Aorta (tissue), 5 donors: ENCODE measurements at regions not wholly inside any gene's neighbourhood (a gene's known extent, or its start where the extent isn't known, plus 50 kb on each side); places are given as distances from the start of the nearest gene placed in this dataset.

ENCODE experiments used
- ATAC-seq: fragments of 200-7000 bp; cut with Tn5 transposase; one replicate; pipeline ENCODE4 v1.9.1; 2022; ENCODE audit warnings: moderate library complexity; ENCODE audit not compliant: low FRiP score
- DNase-seq, 2 donors: peaks; one replicate each; pipeline ENCODE4 v3.0.0-alpha.2; 2020
- H3K27ac ChIP-seq, 2 donors: one replicate each; pipeline ENCODE4 v1.5.1; 2013; ENCODE audit warnings: low read length in 2 of 2, mild to moderate bottlenecking in 2 of 2, moderate library complexity in 2 of 2, control low read depth in 1 of 2, inconsistent platforms in 1 of 2, low read depth in 1 of 2
- H3K27me3 ChIP-seq, 2 donors: one replicate each; pipeline ENCODE4 v1.6.1; 2013; ENCODE audit warnings: control low read depth in 1 of 2, low read length in 1 of 2, mild to moderate bottlenecking in 1 of 2, moderate library complexity in 1 of 2; ENCODE audit not compliant: insufficient read depth in 2 of 2, control insufficient read depth in 1 of 2
- H3K36me3 ChIP-seq, 2 donors: one replicate each; pipeline ENCODE4 v1.6.1; 2013; ENCODE audit warnings: control low read depth in 1 of 2, low read length in 1 of 2, mild to moderate bottlenecking in 1 of 2; ENCODE audit not compliant: insufficient read depth in 2 of 2, control insufficient read depth in 1 of 2
- H3K4me1 ChIP-seq, 2 donors: one replicate each; pipeline ENCODE4 v1.6.1; 2013; ENCODE audit warnings: low read length in 2 of 2, control low read depth in 1 of 2, mild to moderate bottlenecking in 1 of 2, moderate library complexity in 1 of 2; ENCODE audit not compliant: insufficient read depth in 2 of 2, control insufficient read depth in 1 of 2
- H3K4me3 ChIP-seq, 2 donors: one replicate each; pipeline ENCODE4 v1.5.1; 2013; ENCODE audit warnings: low read length in 2 of 2, control low read depth in 1 of 2, mild to moderate bottlenecking in 1 of 2
- H3K9me3 ChIP-seq: one replicate; pipeline ENCODE4 v1.6.1; 2013; ENCODE audit warnings: mild to moderate bottlenecking, low read length; ENCODE audit not compliant: control insufficient read depth
- WGBS, 2 donors: extraction: QIAGEN DNeasy Blood & Tissue Kit; methylation state at CpG; one replicate each; pipeline ENCODE4 v1.1.7; 2013; 5-methylcytosine and 5-hydroxymethylcytosine counted together
- intact Hi-C, 2 donors: fragments of 100-400 bp; cut with DNase I; formaldehyde crosslinking; loops; one replicate each; pipeline versions ENCODE4 v1.14.2 to v1.15.0; 2022
- donor health status: healthy with polysubstance abuse.
- donor health status: Bipolar disorder and iron deficiency.
- donor health status: DM: no; HTN: no; CAD: no.
- donor health status: DM: no; HTN: no; CAD: no.
- donor health status: DM: yes; HTN: yes; CAD: no.

GRCh38 chr4:177057186-177057585 lies 252.5 kb upstream of the NEIL3 start:
- H3K36me3 ChIP-seq = no peaks in the 10 kb centered on the region
- DNase-seq (no peak), ATAC-seq (no peak)
- H3K9me3 ChIP-seq = no peaks in the 10 kb centered on the region
- intact Hi-C loops = no loop called here
- H3K4me1 ChIP-seq = peaks cover 0 to 4% of the 10 kb centered on the region in 2 donors
- H3K4me3 ChIP-seq = no peak overlapping the region
- no peaks in the 10 kb centered on the region for H3K27me3 ChIP-seq
- H3K27ac ChIP-seq = no peak overlapping the region
- 63 to 70% methylated on average over 2 of the region's 2 CpGs for WGBS, 2 donors

- no peak for DNase-seq
- no peaks in the 10 kb centered on the region for H3K36me3 ChIP-seq
Measured at GRCh38 chr4:177064116-177064515, 245.6 kb upstream of the NEIL3 start.

GRCh38 chr4:177064729-177065394 lies 244.8 kb upstream of the NEIL3 start:
- H3K27me3 ChIP-seq = no peaks in the 10 kb centered on the region
- H3K36me3 ChIP-seq = no peaks in the 10 kb centered on the region
- no peak overlapping the region for H3K27ac ChIP-seq
- H3K4me3 ChIP-seq = no peak overlapping the region
- H3K9me3 ChIP-seq = no peaks in the 10 kb centered on the region
- 88 to 90% methylated on average over 5 of the region's 5 CpGs for WGBS, 2 donors
- intact Hi-C loops = no loop called here
- no peaks in the 10 kb centered on the region for H3K4me1 ChIP-seq
- no peak for DNase-seq
- ATAC-seq = no peak

More at GRCh38 chr4:177064116-177064515, 245.6 kb upstream of the NEIL3 start:
- no peaks in the 10 kb centered on the region for H3K27me3 ChIP-seq
- no peaks in the 10 kb centered on the region for H3K4me1 ChIP-seq
- no peaks in the 10 kb centered on the region for H3K9me3 ChIP-seq
- no peak overlapping the region for H3K27ac ChIP-seq
- 65 to 73% methylated on average over 2 of the region's 2 CpGs for WGBS, 2 donors
- H3K4me3 ChIP-seq = no peak overlapping the region
- ATAC-seq = no peak
- intact Hi-C loops = no loop called here

- intact Hi-C loops = no loop called here
- no peaks in the 10 kb centered on the region for H3K9me3 ChIP-seq
- no peaks in the 10 kb centered on the region for H3K27me3 ChIP-seq
- no peaks in the 10 kb centered on the region for H3K36me3 ChIP-seq
- no peak overlapping the region for H3K4me3 ChIP-seq
- ATAC-seq (no peak), DNase-seq (no peak)
- H3K4me1 ChIP-seq = no peaks in the 10 kb centered on the region
- WGBS, 2 donors = 33 to 47% methylated on average over 1 of the region's 1 CpG
- no peak overlapping the region for H3K27ac ChIP-seq
Measured at GRCh38 chr4:177066746-177067145, 242.9 kb upstream of the NEIL3 start.

- H3K36me3 ChIP-seq = no peaks in the 10 kb centered on the region
- no peaks in the 10 kb centered on the region for H3K4me1 ChIP-seq
- WGBS, 2 donors = 80 to 81% methylated on average over 2 of the region's 2 CpGs
- no peak for DNase-seq
- H3K27me3 ChIP-seq = no peaks in the 10 kb centered on the region
- ATAC-seq = no peak
- no peaks in the 10 kb centered on the region for H3K9me3 ChIP-seq
- H3K27ac ChIP-seq = no peak overlapping the region
- no peak overlapping the region for H3K4me3 ChIP-seq
- intact Hi-C loops = no loop called here
Measured at GRCh38 chr4:177070533-177071058, 239.1 kb upstream of the NEIL3 start.

- WGBS, 2 donors = 28 to 31% methylated on average over 4 of the region's 4 CpGs
- H3K27ac ChIP-seq = no peak overlapping the region
- no peaks in the 10 kb centered on the region for H3K27me3 ChIP-seq
- intact Hi-C loops = no loop called here
- DNase-seq = no peak
- no peak for ATAC-seq
- no peak overlapping the region for H3K4me3 ChIP-seq
- no peaks in the 10 kb centered on the region for H3K9me3 ChIP-seq
- no peaks in the 10 kb centered on the region for H3K4me1 ChIP-seq
- H3K36me3 ChIP-seq = no peaks in the 10 kb centered on the region
Measured at GRCh38 chr4:177077095-177077971, 232.3 kb upstream of the NEIL3 start.

- Histone ChIP-seq H3K27ac (no peak overlapping the region), H3K4me3 (no peak overlapping the region), H3K9me3 (no peaks in the 10 kb centered on the region), H3K4me1 (no peaks in the 10 kb centered on the region), H3K27me3 (no peaks in the 10 kb centered on the region), H3K36me3 (no peaks in the 10 kb centered on the region)
- WGBS, 2 donors = 49 to 50% methylated on average over 3 of the region's 3 CpGs
- intact Hi-C loops = no loop called here
- no peak for DNase-seq
- no peak for ATAC-seq
Measured at GRCh38 chr4:177079327-177079726, 230.3 kb upstream of the NEIL3 start.

GRCh38 chr4:177080388-177080787 lies 229.3 kb upstream of the NEIL3 start:
- no peak overlapping the region for H3K27ac ChIP-seq
- H3K27me3 ChIP-seq = no peaks in the 10 kb centered on the region
- WGBS, 2 donors = 75 to 77% methylated on average over 5 of the region's 5 CpGs
- H3K9me3 ChIP-seq = no peaks in the 10 kb centered on the region
- ATAC-seq (no peak), DNase-seq (no peak)
- intact Hi-C loops = no loop called here
- H3K4me1 ChIP-seq = no peaks in the 10 kb centered on the region
- no peak overlapping the region for H3K4me3 ChIP-seq
- no peaks in the 10 kb centered on the region for H3K36me3 ChIP-seq

GRCh38 chr4:177087060-177087459 lies 222.6 kb upstream of the NEIL3 start:
- ATAC-seq = no peak

More at GRCh38 chr4:177087060-177087459, 222.6 kb upstream of the NEIL3 start:
- 90 to 92% methylated on average over 4 of the region's 4 CpGs for WGBS, 2 donors
- H3K9me3 ChIP-seq = no peaks in the 10 kb centered on the region
- no peaks in the 10 kb centered on the region for H3K36me3 ChIP-seq
- no peak overlapping the region for H3K4me3 ChIP-seq
- no peaks in the 10 kb centered on the region for H3K27me3 ChIP-seq
- H3K27ac ChIP-seq = no peak overlapping the region
- no peaks in the 10 kb centered on the region for H3K4me1 ChIP-seq
- intact Hi-C loops = no loop called here
- DNase-seq = no peak
